Activated CD4-positive, alpha-beta memory T cell treated with anti-CD3 and anti-CD28 coated beads, Interleukin-2, amount 10 ng/mL, durations not matched to agents 7 days and 5 days (primary cell): ENCODE measurements at regions not wholly inside any gene's neighbourhood (a gene's known extent, or its start where the extent isn't known, plus 50 kb on each side); places are given as distances from the start of the nearest gene placed in this dataset.
"Not testable (repeated sequence)": the region's sequence is repeated elsewhere in the genome, so short reads cannot be mapped to it uniquely, and the experiment has no call there.

Source experiments
- CTCF ChIA-PET: fragments of 350-600 bp; sonication (Branson Sonifier 250); formaldehyde crosslinking; loops from one replicate; lab custom pipeline; 2021; ENCODE audit warnings: antibody characterized with exemption, inconsistent platforms; lab: Charles Lee
- POLR2A ChIA-PET: fragments of 350-600 bp; sonication (Branson Sonifier 250); formaldehyde crosslinking; loops from one replicate; lab custom pipeline; 2021; ENCODE audit warnings: antibody characterized with exemption; lab: Charles Lee
- DNase-seq: peaks from one replicate; pipeline ENCODE4 v3.0.0-alpha.2; 2020
- H3K27ac Mint-ChIP-seq: one replicate; pipeline ENCODE4 v1.8.0; 2021; ENCODE audit warnings: mild to moderate bottlenecking, mixed read lengths
- H3K27me3 Mint-ChIP-seq: one replicate; pipeline ENCODE4 v1.8.0; 2021; ENCODE audit warnings: mixed read lengths
- H3K36me3 Mint-ChIP-seq: one replicate; pipeline ENCODE4 v1.8.0; 2021; ENCODE audit warnings: low read depth, mixed read lengths
- H3K4me1 Mint-ChIP-seq: one replicate; pipeline ENCODE4 v1.8.0; 2021; ENCODE audit warnings: mixed read lengths
- H3K4me3 Mint-ChIP-seq: one replicate; pipeline ENCODE4 v1.8.0; 2021; ENCODE audit warnings: mild to moderate bottlenecking, mixed read lengths
- H3K9me3 Mint-ChIP-seq: one replicate; pipeline ENCODE4 v1.8.0; 2021; ENCODE audit warnings: mixed read lengths

- Mint-ChIP-seq H3K4me1 (no peaks in the 10 kb centered on the region), H3K27me3 (no peaks in the 10 kb centered on the region), H3K27ac (no peak overlapping the region), H3K36me3 (no peaks in the 10 kb centered on the region), H3K9me3 (peaks cover 16% of the 10 kb centered on the region), H3K4me3 (no peak overlapping the region)
- ChIA-PET POLR2A (no interaction called here), CTCF (no interaction called here)
- DNase-seq = no peak
Observed at GRCh38 chr11:25456211-25456610, 875.7 kb upstream of the ANO3 start.

GRCh38 chr11:25483915-25484635 is 847.9 kb upstream of the ANO3 start:
- Mint-ChIP-seq H3K27ac (no peak overlapping the region), H3K4me3 (no peak overlapping the region), H3K27me3 (no peaks in the 10 kb centered on the region), H3K4me1 (no peaks in the 10 kb centered on the region), H3K36me3 (no peaks in the 10 kb centered on the region), H3K9me3 (peaks cover 2% of the 10 kb centered on the region)
- CTCF ChIA-PET = no interaction called here
- no peak for DNase-seq
- POLR2A ChIA-PET = no interaction called here

- POLR2A ChIA-PET = no interaction called here
- no peak for DNase-seq
- Mint-ChIP-seq H3K4me1 (no peaks in the 10 kb centered on the region), H3K27me3 (no peaks in the 10 kb centered on the region), H3K9me3 (peaks cover 2% of the 10 kb centered on the region), H3K4me3 (no peak overlapping the region), H3K27ac (no peak overlapping the region), H3K36me3 (no peaks in the 10 kb centered on the region)
- CTCF ChIA-PET = no interaction called here
Observed at GRCh38 chr11:25485315-25485714, 846.6 kb upstream of the ANO3 start.

- H3K4me3 Mint-ChIP-seq, H3K4me1 Mint-ChIP-seq, H3K36me3 Mint-ChIP-seq, H3K9me3 Mint-ChIP-seq, CTCF ChIA-PET, DNase-seq, POLR2A ChIA-PET, H3K27ac Mint-ChIP-seq, H3K27me3 Mint-ChIP-seq: not testable (repeated sequence)
Observed at GRCh38 chr11:25486338-25486737, 845.6 kb upstream of the ANO3 start.

- CTCF ChIA-PET, H3K4me1 Mint-ChIP-seq, POLR2A ChIA-PET, H3K27ac Mint-ChIP-seq, H3K4me3 Mint-ChIP-seq, H3K27me3 Mint-ChIP-seq, H3K36me3 Mint-ChIP-seq, DNase-seq: not testable (repeated sequence)
- H3K9me3 Mint-ChIP-seq = peaks cover 11% of the 10 kb centered on the region
Observed at GRCh38 chr11:25488176-25488575, 843.8 kb upstream of the ANO3 start.

GRCh38 chr11:25501426-25501825 is 830.5 kb upstream of the ANO3 start:
- peaks cover 19% of the 10 kb centered on the region for H3K9me3 Mint-ChIP-seq
- CTCF ChIA-PET, POLR2A ChIA-PET, H3K36me3 Mint-ChIP-seq, H3K27me3 Mint-ChIP-seq, H3K4me1 Mint-ChIP-seq, H3K4me3 Mint-ChIP-seq, H3K27ac Mint-ChIP-seq, DNase-seq: not testable (repeated sequence)

- peaks cover 21% of the 10 kb centered on the region for H3K9me3 Mint-ChIP-seq
- no peak overlapping the region for H3K27ac Mint-ChIP-seq
- ChIA-PET POLR2A (no interaction called here), CTCF (no interaction called here)
- no peaks in the 10 kb centered on the region for H3K4me1 Mint-ChIP-seq
- no peaks in the 10 kb centered on the region for H3K36me3 Mint-ChIP-seq
- no peaks in the 10 kb centered on the region for H3K27me3 Mint-ChIP-seq
- no peak overlapping the region for H3K4me3 Mint-ChIP-seq
- no peak for DNase-seq
Observed at GRCh38 chr11:25515576-25515975, 816.4 kb upstream of the ANO3 start.

GRCh38 chr11:25520459-25520858 is 811.5 kb upstream of the ANO3 start:
- no peak for DNase-seq
- H3K4me1 Mint-ChIP-seq = no peaks in the 10 kb centered on the region
- CTCF ChIA-PET = no interaction called here
- no peaks in the 10 kb centered on the region for H3K36me3 Mint-ChIP-seq
- H3K4me3 Mint-ChIP-seq = no peak overlapping the region
- H3K27me3 Mint-ChIP-seq = no peaks in the 10 kb centered on the region
- peaks cover 26% of the 10 kb centered on the region for H3K9me3 Mint-ChIP-seq
- H3K27ac Mint-ChIP-seq = no peak overlapping the region
- POLR2A ChIA-PET = no interaction called here

- Mint-ChIP-seq H3K9me3 (peaks cover 6% of the 10 kb centered on the region), H3K4me3 (no peak overlapping the region), H3K36me3 (no peaks in the 10 kb centered on the region), H3K27me3 (no peaks in the 10 kb centered on the region), H3K27ac (no peak overlapping the region), H3K4me1 (no peaks in the 10 kb centered on the region)
- ChIA-PET POLR2A (no interaction called here), CTCF (no interaction called here)
- DNase-seq = no peak
Observed at GRCh38 chr11:25527841-25528240, 804.1 kb upstream of the ANO3 start.

GRCh38 chr11:25529572-25529971 is 802.4 kb upstream of the ANO3 start:
- no peak for DNase-seq
- no peaks in the 10 kb centered on the region for H3K4me1 Mint-ChIP-seq
- no peaks in the 10 kb centered on the region for H3K27me3 Mint-ChIP-seq
- no peak overlapping the region for H3K27ac Mint-ChIP-seq
- peaks cover 6% of the 10 kb centered on the region for H3K9me3 Mint-ChIP-seq
- ChIA-PET POLR2A (no interaction called here), CTCF (no interaction called here)
- H3K4me3 Mint-ChIP-seq = no peak overlapping the region
- no peaks in the 10 kb centered on the region for H3K36me3 Mint-ChIP-seq

GRCh38 chr11:25535467-25536272 is 796.3 kb upstream of the ANO3 start:
- H3K27me3 Mint-ChIP-seq = no peaks in the 10 kb centered on the region
- no peak for DNase-seq
- ChIA-PET POLR2A (no interaction called here), CTCF (no interaction called here)
- H3K27ac Mint-ChIP-seq = no peak overlapping the region
- peaks cover 7% of the 10 kb centered on the region for H3K9me3 Mint-ChIP-seq
- no peaks in the 10 kb centered on the region for H3K36me3 Mint-ChIP-seq
- H3K4me1 Mint-ChIP-seq = no peaks in the 10 kb centered on the region
- no peak overlapping the region for H3K4me3 Mint-ChIP-seq

- no peaks in the 10 kb centered on the region for H3K36me3 Mint-ChIP-seq
- no peak for DNase-seq
- no peak overlapping the region for H3K27ac Mint-ChIP-seq
- no peaks in the 10 kb centered on the region for H3K4me1 Mint-ChIP-seq
- POLR2A ChIA-PET = no interaction called here
- H3K4me3 Mint-ChIP-seq = no peak overlapping the region
- peaks cover 7% of the 10 kb centered on the region for H3K9me3 Mint-ChIP-seq
- no peaks in the 10 kb centered on the region for H3K27me3 Mint-ChIP-seq
- CTCF ChIA-PET = no interaction called here
Observed at GRCh38 chr11:25536289-25536688, 795.6 kb upstream of the ANO3 start.

- DNase-seq = no peak
- CTCF ChIA-PET = no interaction called here
- Mint-ChIP-seq H3K27ac (no peak overlapping the region), H3K9me3 (peaks cover 7% of the 10 kb centered on the region), H3K4me1 (no peaks in the 10 kb centered on the region), H3K4me3 (no peak overlapping the region), H3K27me3 (no peaks in the 10 kb centered on the region), H3K36me3 (no peaks in the 10 kb centered on the region)
- POLR2A ChIA-PET = no interaction called here
Observed at GRCh38 chr11:25537393-25537792, 794.5 kb upstream of the ANO3 start.

GRCh38 chr11:25547292-25547691 is 784.6 kb upstream of the ANO3 start:
- no peaks in the 10 kb centered on the region for H3K27me3 Mint-ChIP-seq
- H3K4me1 Mint-ChIP-seq = no peaks in the 10 kb centered on the region
- peaks cover 8% of the 10 kb centered on the region for H3K9me3 Mint-ChIP-seq
- H3K36me3 Mint-ChIP-seq = no peaks in the 10 kb centered on the region
- CTCF ChIA-PET = no interaction called here
- H3K27ac Mint-ChIP-seq = no peak overlapping the region
- H3K4me3 Mint-ChIP-seq = no peak overlapping the region
- no peak for DNase-seq
- POLR2A ChIA-PET = no interaction called here
